Parathyroid adenoma (tissue), 2 donors: ENCODE measurements at regions not wholly inside any gene's neighbourhood (a gene's known extent, or its start where the extent isn't known, plus 50 kb on each side); places are given as distances from the start of the nearest gene placed in this dataset.

ENCODE experiments used
- H2AFZ ChIP-seq: fragments of 300-600 bp; sonication (generic); one replicate; pipeline ENCODE4 v1.7.0; 2017; ENCODE audit warnings: antibody characterized with exemption, mild to moderate bottlenecking
- H3K27ac ChIP-seq: fragments of 300-600 bp; sonication (generic); one replicate; pipeline ENCODE4 v1.7.0; 2017
- H3K27me3 ChIP-seq: fragments of 300-600 bp; sonication (generic); one replicate; pipeline ENCODE4 v1.7.0; 2017; ENCODE audit warnings: low read length; ENCODE audit not compliant: control insufficient read depth, insufficient read depth
- H3K36me3 ChIP-seq: fragments of 300-600 bp; sonication (generic); one replicate; pipeline ENCODE4 v1.7.0; 2017; ENCODE audit warnings: low read length; ENCODE audit not compliant: control insufficient read depth, insufficient read depth
- H3K4me1 ChIP-seq: fragments of 300-600 bp; sonication (generic); one replicate; pipeline ENCODE4 v1.7.0; 2017; ENCODE audit warnings: control low read depth
- H3K4me2 ChIP-seq: fragments of 300-600 bp; sonication (generic); one replicate; pipeline ENCODE4 v1.7.0; 2017; ENCODE audit warnings: low read length
- H3K4me3 ChIP-seq: fragments of 300-600 bp; sonication (generic); one replicate; pipeline ENCODE4 v1.7.0; 2017; ENCODE audit warnings: low read depth, low read length
- H3K79me2 ChIP-seq: fragments of 300-600 bp; sonication (generic); one replicate; pipeline ENCODE4 v1.7.0; 2017; ENCODE audit warnings: control low read depth
- H3K9ac ChIP-seq: fragments of 300-600 bp; sonication (generic); one replicate; pipeline ENCODE4 v1.7.0; 2017; ENCODE audit warnings: mild to moderate bottlenecking
- H3K9me3 ChIP-seq: fragments of 300-600 bp; sonication (generic); one replicate; pipeline ENCODE4 v1.7.0; 2017; ENCODE audit warnings: low read length; ENCODE audit not compliant: control insufficient read depth
- CTCF ChIP-seq: fragments of 300-600 bp; sonication (generic); IDR thresholded peaks from one replicate; pipeline ENCODE4 v1.7.0; 2017; ENCODE audit warnings: antibody characterized with exemption, mild to moderate bottlenecking
- donor health status: primary hyperparathyroidism.

- no peak overlapping the region for H3K9ac ChIP-seq
- no peak overlapping the region for H2AFZ ChIP-seq
- no peak overlapping the region for H3K4me2 ChIP-seq
- no peaks in the 10 kb centered on the region for H3K79me2 ChIP-seq
- no peaks in the 10 kb centered on the region for H3K27me3 ChIP-seq
- no peaks in the 10 kb centered on the region for H3K4me1 ChIP-seq
- no peak overlapping the region for H3K4me3 ChIP-seq
- H3K36me3 ChIP-seq, result no peaks in the 10 kb centered on the region
- no peak overlapping the region for H3K27ac ChIP-seq
- no peaks in the 10 kb centered on the region for H3K9me3 ChIP-seq
- TF ChIP-seq CTCF, result no peak
Observed at GRCh38 chr13:44309794-44310757, 63.5 kb upstream of the SERP2 start.

DNA sequence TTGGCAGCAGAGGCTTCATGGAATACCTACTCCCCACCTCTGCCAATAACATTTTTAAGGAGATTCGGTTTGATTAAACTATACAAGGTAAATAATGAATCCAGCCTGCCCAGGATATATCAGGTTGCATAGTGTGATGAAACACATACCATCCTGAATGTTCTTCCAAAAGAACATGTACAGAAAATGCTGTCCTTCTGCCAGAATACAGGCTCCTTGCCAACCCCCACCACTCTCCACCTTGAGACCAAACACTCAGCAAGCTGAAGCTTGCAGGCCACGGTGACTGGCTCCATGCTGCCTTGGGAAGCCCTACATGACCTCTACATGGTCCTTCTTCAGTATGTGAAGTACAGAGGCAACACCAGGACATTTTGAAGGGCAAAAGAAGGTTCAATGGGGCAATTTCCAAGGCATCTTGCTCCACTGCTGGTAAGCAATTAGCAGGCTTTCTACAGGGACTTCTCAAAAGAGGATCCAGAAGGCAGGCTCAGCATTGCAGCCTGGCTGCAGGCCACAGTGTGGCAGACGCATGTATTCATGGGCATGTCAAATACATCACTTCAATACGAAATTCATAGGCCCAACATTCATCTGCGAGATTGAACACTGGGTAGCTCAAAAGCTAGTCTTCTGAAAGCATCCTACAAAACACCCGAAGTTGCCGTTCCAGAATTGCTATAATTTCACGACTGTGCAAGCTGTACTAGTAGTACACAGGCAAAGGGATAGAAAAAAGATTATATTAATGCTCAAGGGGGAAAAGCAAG lies 62.4 kb upstream of the SERP2 start:
- Histone ChIP-seq H3K36me3 (no peaks in the 10 kb centered on the region), H3K4me3 (no peak overlapping the region), H3K27ac (no peak overlapping the region), H3K4me1 (no peaks in the 10 kb centered on the region), H3K9ac (no peak overlapping the region), H3K4me2 (no peak overlapping the region), H3K9me3 (no peaks in the 10 kb centered on the region), H3K79me2 (no peaks in the 10 kb centered on the region), H2AFZ (no peak overlapping the region), H3K27me3 (no peaks in the 10 kb centered on the region)
- no peak for TF ChIP-seq CTCF

- Histone ChIP-seq H3K27me3 (no peaks in the 10 kb centered on the region), H3K4me3 (no peak overlapping the region), H3K9ac (no peak overlapping the region), H3K36me3 (no peaks in the 10 kb centered on the region), H3K27ac (no peak overlapping the region), H3K4me2 (no peak overlapping the region), H3K9me3 (no peaks in the 10 kb centered on the region), H3K79me2 (no peaks in the 10 kb centered on the region), H2AFZ (no peak overlapping the region), H3K4me1 (no peaks in the 10 kb centered on the region)
- no peak for TF ChIP-seq CTCF
Observed at GRCh38 chr13:44312131-44312530, 61.5 kb upstream of the SERP2 start.

DNA sequence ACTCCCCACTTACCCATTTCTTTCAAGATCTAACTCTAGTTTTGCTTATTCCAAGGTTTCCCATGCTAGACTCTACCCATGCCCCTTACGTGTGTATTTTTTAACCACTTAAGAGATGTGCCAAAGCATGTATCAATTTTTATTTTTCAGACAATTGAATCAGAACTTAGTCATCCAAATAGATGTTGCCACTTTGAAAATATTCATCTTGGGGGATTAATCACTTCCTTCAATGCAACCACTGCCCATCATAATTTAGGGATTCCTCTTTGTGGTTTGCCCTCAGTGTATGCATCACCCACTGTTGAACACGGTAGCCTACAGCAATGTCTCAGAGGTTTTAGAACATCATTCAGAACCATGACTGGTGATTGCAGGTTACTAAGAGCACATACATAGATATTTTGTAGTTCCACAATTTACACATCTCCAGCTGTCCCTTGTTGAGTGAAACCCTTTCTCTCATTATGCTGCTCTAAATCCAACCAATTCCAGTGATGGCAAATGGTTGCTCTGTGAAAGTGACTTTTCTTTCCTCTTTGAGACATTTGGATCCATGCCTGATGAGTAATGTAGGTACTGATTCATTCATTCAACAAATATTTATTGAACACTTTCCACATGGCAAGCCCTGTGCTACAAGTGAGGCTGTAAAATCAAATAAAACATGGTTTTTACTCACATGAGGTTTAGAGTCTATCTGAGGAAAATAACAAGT lies 60.6 kb upstream of the SERP2 start:
- H2AFZ ChIP-seq, result no peak overlapping the region
- TF ChIP-seq CTCF, result no peak
- H3K4me2 ChIP-seq, result no peak overlapping the region
- no peak overlapping the region for H3K27ac ChIP-seq
- no peaks in the 10 kb centered on the region for H3K4me1 ChIP-seq
- H3K9ac ChIP-seq, result no peak overlapping the region
- H3K36me3 ChIP-seq, result no peaks in the 10 kb centered on the region
- H3K27me3 ChIP-seq, result no peaks in the 10 kb centered on the region
- H3K79me2 ChIP-seq, result no peaks in the 10 kb centered on the region
- no peaks in the 10 kb centered on the region for H3K9me3 ChIP-seq
- no peak overlapping the region for H3K4me3 ChIP-seq
